IPS-15b (cell line): ENCODE measurements at regions not wholly inside any gene's neighbourhood (a gene's known extent, or its start where the extent isn't known, plus 50 kb on each side); places are given as distances from the start of the nearest gene placed in this dataset.

ENCODE experiments used
- H3K27me3 ChIP-seq: one replicate; pipeline ENCODE4 v1.6.1; 2013; ENCODE audit warnings: low read length; ENCODE audit not compliant: control insufficient read depth, insufficient read depth
- H3K36me3 ChIP-seq: one replicate; pipeline ENCODE4 v1.6.1; 2013; ENCODE audit warnings: low read length; ENCODE audit not compliant: control insufficient read depth, insufficient read depth
- H3K4me1 ChIP-seq: one replicate; pipeline ENCODE4 v1.6.1; 2013; ENCODE audit warnings: mild to moderate bottlenecking, low read length; ENCODE audit not compliant: control insufficient read depth, insufficient read depth
- H3K4me3 ChIP-seq: one replicate; pipeline ENCODE4 v1.5.1; 2013; ENCODE audit warnings: low read depth, low read length
- H3K9ac ChIP-seq: one replicate; pipeline ENCODE4 v1.6.1; 2013; ENCODE audit warnings: low read depth, mild to moderate bottlenecking, low read length
- H3K9me3 ChIP-seq: one replicate; pipeline ENCODE4 v1.6.1; 2013; ENCODE audit warnings: mild to moderate bottlenecking, low read length; ENCODE audit not compliant: control insufficient read depth, insufficient read depth

GRCh38 chr10:64444163-64444562 lies 923.0 kb downstream of the REEP3 start:
- Histone ChIP-seq H3K9me3 (no peaks in the 10 kb centered on the region), H3K36me3 (no peaks in the 10 kb centered on the region)

GRCh38 chr10:64444564-64444963 lies 923.4 kb downstream of the REEP3 start:
- H3K9ac ChIP-seq, result no peak overlapping the region
- no peaks in the 10 kb centered on the region for H3K36me3 ChIP-seq
- no peaks in the 10 kb centered on the region for H3K9me3 ChIP-seq
- no peaks in the 10 kb centered on the region for H3K4me1 ChIP-seq
- no peak overlapping the region for H3K4me3 ChIP-seq
- H3K27me3 ChIP-seq, result no peaks in the 10 kb centered on the region

More at GRCh38 chr10:64444163-64444562, 923.0 kb downstream of the REEP3 start:
- Histone ChIP-seq H3K4me3 (no peak overlapping the region), H3K4me1 (no peaks in the 10 kb centered on the region), H3K27me3 (no peaks in the 10 kb centered on the region), H3K9ac (no peak overlapping the region)

GRCh38 chr10:64449603-64450002 lies 928.4 kb downstream of the REEP3 start:
- no peak overlapping the region for H3K4me3 ChIP-seq
- no peaks in the 10 kb centered on the region for H3K9me3 ChIP-seq
- H3K36me3 ChIP-seq, result no peaks in the 10 kb centered on the region
- H3K9ac ChIP-seq, result no peak overlapping the region
- H3K27me3 ChIP-seq, result no peaks in the 10 kb centered on the region
- no peaks in the 10 kb centered on the region for H3K4me1 ChIP-seq

GRCh38 chr10:64450312-64450711 lies 929.1 kb downstream of the REEP3 start:
- Histone ChIP-seq H3K36me3 (no peaks in the 10 kb centered on the region), H3K4me1 (no peaks in the 10 kb centered on the region), H3K9ac (no peak overlapping the region), H3K4me3 (no peak overlapping the region), H3K9me3 (no peaks in the 10 kb centered on the region), H3K27me3 (no peaks in the 10 kb centered on the region)

- Histone ChIP-seq H3K27me3 (no peaks in the 10 kb centered on the region), H3K4me1 (no peaks in the 10 kb centered on the region), H3K4me3 (no peak overlapping the region), H3K9ac (no peak overlapping the region), H3K36me3 (no peaks in the 10 kb centered on the region), H3K9me3 (no peaks in the 10 kb centered on the region)
Observed at GRCh38 chr10:64454962-64455361, 933.8 kb downstream of the REEP3 start.

- Histone ChIP-seq H3K27me3 (no peaks in the 10 kb centered on the region), H3K4me1 (no peaks in the 10 kb centered on the region), H3K4me3 (no peak overlapping the region), H3K36me3 (no peaks in the 10 kb centered on the region), H3K9me3 (no peaks in the 10 kb centered on the region), H3K9ac (no peak overlapping the region)
Observed at GRCh38 chr10:64458306-64458705, 937.1 kb downstream of the REEP3 start.

GRCh38 chr10:64463406-64463805 lies 942.2 kb downstream of the REEP3 start:
- Histone ChIP-seq H3K9me3 (no peaks in the 10 kb centered on the region), H3K9ac (no peak overlapping the region), H3K4me1 (no peaks in the 10 kb centered on the region), H3K4me3 (no peak overlapping the region), H3K27me3 (no peaks in the 10 kb centered on the region), H3K36me3 (no peaks in the 10 kb centered on the region)

GRCh38 chr10:64465653-64466052 lies 944.5 kb downstream of the REEP3 start:
- peaks cover 5% of the 10 kb centered on the region for H3K9me3 ChIP-seq
- no peaks in the 10 kb centered on the region for H3K27me3 ChIP-seq
- no peak overlapping the region for H3K9ac ChIP-seq
- H3K4me3 ChIP-seq, result no peak overlapping the region
- no peaks in the 10 kb centered on the region for H3K36me3 ChIP-seq
- no peaks in the 10 kb centered on the region for H3K4me1 ChIP-seq

- no peak overlapping the region for H3K4me3 ChIP-seq
- no peak overlapping the region for H3K9ac ChIP-seq
- H3K9me3 ChIP-seq, result peaks cover 5% of the 10 kb centered on the region
- H3K4me1 ChIP-seq, result no peaks in the 10 kb centered on the region
- no peaks in the 10 kb centered on the region for H3K27me3 ChIP-seq
- H3K36me3 ChIP-seq, result no peaks in the 10 kb centered on the region
Observed at GRCh38 chr10:64468219-64468618, 947.0 kb downstream of the REEP3 start.

GRCh38 chr10:64476506-64476905 lies 955.3 kb downstream of the REEP3 start:
- Histone ChIP-seq H3K4me3 (no peak overlapping the region), H3K4me1 (no peaks in the 10 kb centered on the region), H3K9ac (no peak overlapping the region), H3K36me3 (no peaks in the 10 kb centered on the region), H3K27me3 (no peaks in the 10 kb centered on the region), H3K9me3 (no peaks in the 10 kb centered on the region)

- no peaks in the 10 kb centered on the region for H3K36me3 ChIP-seq
- H3K9me3 ChIP-seq, result no peaks in the 10 kb centered on the region
- no peaks in the 10 kb centered on the region for H3K4me1 ChIP-seq
- H3K4me3 ChIP-seq, result no peak overlapping the region
- no peaks in the 10 kb centered on the region for H3K27me3 ChIP-seq
- no peak overlapping the region for H3K9ac ChIP-seq
Observed at GRCh38 chr10:64477791-64478190, 956.6 kb downstream of the REEP3 start.

GRCh38 chr10:64484811-64485330 lies 963.7 kb downstream of the REEP3 start:
- H3K9ac ChIP-seq, result no peak overlapping the region
- no peak overlapping the region for H3K4me3 ChIP-seq
- H3K27me3 ChIP-seq, result no peaks in the 10 kb centered on the region
- no peaks in the 10 kb centered on the region for H3K36me3 ChIP-seq
- H3K9me3 ChIP-seq, result no peaks in the 10 kb centered on the region
- H3K4me1 ChIP-seq, result no peaks in the 10 kb centered on the region
